Left ventricle myocardium inferior (tissue), 1 donor: ENCODE measurements at regions not wholly inside any gene's neighbourhood (a gene's known extent, or its start where the extent isn't known, plus 50 kb on each side); places are given as distances from the start of the nearest gene placed in this dataset.

ENCODE experiments used
- DNase-seq: peaks from one replicate; pipeline ENCODE4 v3.0.0-alpha.2; 2020
- H3K27ac ChIP-seq: fragments of 200-600 bp; replicated peaks from 2 replicates; pipeline ENCODE4 v1.8.0; 2021
- H3K27me3 ChIP-seq: fragments of 200-600 bp; 2 replicates; pipeline ENCODE4 v1.8.0; 2021; ENCODE audit warnings: low read depth
- H3K36me3 ChIP-seq: fragments of 200-600 bp; 2 replicates; pipeline ENCODE4 v1.8.0; 2021
- H3K4me1 ChIP-seq: fragments of 200-600 bp; 2 replicates; pipeline ENCODE4 v1.8.0; 2021
- H3K4me3 ChIP-seq: fragments of 200-600 bp; 2 replicates; pipeline ENCODE4 v1.8.0; 2021; ENCODE audit warnings: mild to moderate bottlenecking, moderate library complexity
- H3K9me3 ChIP-seq: fragments of 200-600 bp; replicated peaks from 2 replicates; pipeline ENCODE4 v1.8.0; 2021
- intact Hi-C: fragments of 100-400 bp; cut with micrococcal nuclease; formaldehyde crosslinking; loops from one replicate; pipeline ENCODE4 v1.11.0; 2022
- TF ChIP-seq, protein P1 (sequence below): fragments of 200-600 bp; IDR thresholded peaks from 2 replicates; pipeline ENCODE4 v1.8.0; 2021; ENCODE audit warnings: antibody characterized with exemption, mild to moderate bottlenecking, borderline replicate concordance
- donor health status: DM: no; HTN: yes; CAD: no; lungs with severe emphysema.

DNA sequence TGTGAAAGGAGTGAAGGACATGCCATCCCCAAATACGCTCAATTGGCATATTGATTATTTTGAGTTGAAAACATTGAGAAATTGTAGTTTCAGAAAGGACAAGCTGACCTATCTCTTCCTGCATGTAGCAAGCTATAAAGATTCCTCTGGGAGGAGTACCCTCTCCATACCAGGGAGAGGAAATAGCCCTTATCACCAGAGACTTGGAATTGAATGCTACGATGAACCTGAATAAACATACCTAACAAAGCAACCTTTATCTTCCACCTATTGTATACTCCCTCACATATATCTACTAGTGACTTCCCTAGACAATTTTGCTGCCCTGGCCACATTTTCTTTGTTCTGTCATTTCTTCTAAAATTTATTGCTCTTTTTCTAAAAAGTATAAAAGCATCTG, 150.2 kb upstream of the EEPD1 start:
- Histone ChIP-seq H3K9me3 (peaks cover 7% of the 10 kb centered on the region), H3K4me1 (no peaks in the 10 kb centered on the region), H3K4me3 (no peak overlapping the region), H3K27me3 (no peaks in the 10 kb centered on the region), H3K36me3 (no peaks in the 10 kb centered on the region), H3K27ac (no peak overlapping the region)
- intact Hi-C loops = no loop called here
- TF ChIP-seq, protein P1, sequence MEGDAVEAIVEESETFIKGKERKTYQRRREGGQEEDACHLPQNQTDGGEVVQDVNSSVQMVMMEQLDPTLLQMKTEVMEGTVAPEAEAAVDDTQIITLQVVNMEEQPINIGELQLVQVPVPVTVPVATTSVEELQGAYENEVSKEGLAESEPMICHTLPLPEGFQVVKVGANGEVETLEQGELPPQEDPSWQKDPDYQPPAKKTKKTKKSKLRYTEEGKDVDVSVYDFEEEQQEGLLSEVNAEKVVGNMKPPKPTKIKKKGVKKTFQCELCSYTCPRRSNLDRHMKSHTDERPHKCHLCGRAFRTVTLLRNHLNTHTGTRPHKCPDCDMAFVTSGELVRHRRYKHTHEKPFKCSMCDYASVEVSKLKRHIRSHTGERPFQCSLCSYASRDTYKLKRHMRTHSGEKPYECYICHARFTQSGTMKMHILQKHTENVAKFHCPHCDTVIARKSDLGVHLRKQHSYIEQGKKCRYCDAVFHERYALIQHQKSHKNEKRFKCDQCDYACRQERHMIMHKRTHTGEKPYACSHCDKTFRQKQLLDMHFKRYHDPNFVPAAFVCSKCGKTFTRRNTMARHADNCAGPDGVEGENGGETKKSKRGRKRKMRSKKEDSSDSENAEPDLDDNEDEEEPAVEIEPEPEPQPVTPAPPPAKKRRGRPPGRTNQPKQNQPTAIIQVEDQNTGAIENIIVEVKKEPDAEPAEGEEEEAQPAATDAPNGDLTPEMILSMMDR = no peak
- DNase-seq = no peak

DNA sequence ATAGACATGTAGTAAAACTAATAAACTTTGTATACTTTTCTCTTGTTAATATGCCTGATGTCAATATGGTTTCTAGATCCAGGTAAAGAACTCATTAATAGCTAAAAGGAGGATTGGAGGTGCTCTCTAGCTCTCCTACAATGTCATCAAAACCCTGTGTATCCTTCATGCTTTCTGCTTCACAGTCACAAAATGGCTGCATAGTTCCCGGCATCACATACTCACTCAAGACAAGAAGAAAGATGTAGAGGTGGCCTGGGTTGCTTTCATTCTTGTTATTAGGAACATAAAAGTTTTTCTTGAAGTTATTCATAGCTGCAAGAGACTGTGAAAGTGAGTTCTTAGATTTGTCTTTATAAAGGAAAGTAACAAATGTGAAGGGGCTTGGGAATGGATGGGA, 149.7 kb upstream of the EEPD1 start:
- H3K4me1 ChIP-seq = no peaks in the 10 kb centered on the region
- H3K27ac ChIP-seq = no peak overlapping the region
- H3K27me3 ChIP-seq = no peaks in the 10 kb centered on the region
- DNase-seq = no peak
- peaks cover 7% of the 10 kb centered on the region for H3K9me3 ChIP-seq
- intact Hi-C loops = no loop called here
- no peaks in the 10 kb centered on the region for H3K36me3 ChIP-seq
- TF ChIP-seq, protein P1 = no peak
- H3K4me3 ChIP-seq = no peak overlapping the region

DNA sequence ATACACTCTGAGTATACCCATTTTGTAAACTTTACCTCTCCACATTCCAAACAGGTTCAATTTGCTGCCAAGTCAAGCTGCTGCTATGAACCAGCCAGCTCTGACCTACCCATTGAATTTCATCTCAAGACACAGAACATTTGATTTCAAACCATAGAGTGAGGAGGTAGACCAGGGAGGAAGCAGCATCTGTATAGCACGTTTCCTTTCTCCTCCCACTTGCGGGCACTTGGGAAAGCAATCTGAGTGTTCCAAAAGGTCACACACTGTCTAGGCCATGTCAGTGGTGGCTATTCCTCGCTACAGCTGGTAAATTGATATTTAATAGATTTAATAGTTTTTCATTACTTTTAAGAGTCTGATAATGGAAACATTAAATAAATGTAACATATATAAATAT, 147.8 kb upstream of the EEPD1 start:
- H3K9me3 ChIP-seq = peaks cover 7% of the 10 kb centered on the region
- intact Hi-C loops = no loop called here
- H3K27ac ChIP-seq = no peak overlapping the region
- H3K4me3 ChIP-seq = no peak overlapping the region
- no peaks in the 10 kb centered on the region for H3K27me3 ChIP-seq
- no peak for DNase-seq
- H3K4me1 ChIP-seq = no peaks in the 10 kb centered on the region
- H3K36me3 ChIP-seq = no peaks in the 10 kb centered on the region
- TF ChIP-seq, protein P1 = no peak

DNA sequence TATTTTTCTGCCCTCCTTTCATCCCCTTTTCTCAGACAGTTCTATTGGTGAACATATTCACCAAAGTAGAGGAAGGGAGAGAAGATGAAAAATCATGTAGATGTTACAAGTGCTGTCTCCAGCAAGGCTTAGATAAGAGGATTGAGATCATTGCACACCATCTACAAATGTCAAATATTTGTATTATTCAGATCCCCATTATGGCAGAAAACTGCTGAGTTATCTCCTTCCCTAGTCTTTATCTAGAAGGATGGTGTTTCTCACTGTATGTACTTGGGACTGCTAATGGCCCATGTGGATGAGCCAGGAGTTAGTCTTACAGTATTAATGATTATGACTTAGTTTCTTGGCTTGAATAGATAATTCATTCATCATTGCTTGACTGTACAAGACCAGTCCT, 147.2 kb upstream of the EEPD1 start:
- Histone ChIP-seq H3K9me3 (peaks cover 7% of the 10 kb centered on the region), H3K36me3 (no peaks in the 10 kb centered on the region), H3K27ac (no peak overlapping the region), H3K4me3 (no peak overlapping the region), H3K27me3 (no peaks in the 10 kb centered on the region), H3K4me1 (no peaks in the 10 kb centered on the region)
- intact Hi-C loops = no loop called here
- TF ChIP-seq, protein P1 = no peak
- DNase-seq = no peak

DNA sequence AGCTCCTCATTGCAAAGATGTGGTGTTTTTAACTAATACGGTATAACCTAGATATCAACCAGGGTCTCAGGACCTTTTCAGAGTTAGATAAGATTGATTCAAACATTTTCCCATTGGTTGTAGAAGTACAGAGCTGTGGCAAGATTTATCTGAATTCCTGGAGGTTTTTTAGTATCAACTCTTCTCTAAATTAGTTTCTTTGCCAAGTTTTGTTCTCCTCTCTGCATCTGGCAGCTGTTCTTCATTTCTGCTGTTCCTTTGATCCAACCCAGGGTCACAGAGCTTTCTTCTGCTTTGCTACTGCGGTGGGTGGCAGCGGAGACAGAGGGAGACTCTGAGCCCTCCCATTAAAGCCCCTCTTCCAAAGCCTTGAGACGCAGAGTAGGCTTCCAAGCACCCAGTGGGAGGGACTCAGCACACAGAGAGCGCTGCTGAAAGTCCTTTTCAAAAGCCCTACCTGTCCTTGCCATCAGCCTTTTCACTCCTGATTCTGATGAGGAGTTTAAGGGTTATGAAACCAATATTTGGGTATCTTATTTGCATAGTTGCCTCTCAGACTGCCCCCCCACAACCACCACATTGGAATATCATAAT, 146.3 kb upstream of the EEPD1 start:
- peaks cover under 1% of the 10 kb centered on the region for H3K9me3 ChIP-seq
- no peak overlapping the region for H3K4me3 ChIP-seq
- no peaks in the 10 kb centered on the region for H3K36me3 ChIP-seq
- intact Hi-C loops = no loop called here
- no peaks in the 10 kb centered on the region for H3K4me1 ChIP-seq
- no peaks in the 10 kb centered on the region for H3K27me3 ChIP-seq
- TF ChIP-seq, protein P1 = no peak
- no peak overlapping the region for H3K27ac ChIP-seq
- DNase-seq = no peak
